NCI-H524 treated with DMSO at 0.1 percent for 48 hours (cell line): ENCODE measurements at regions not wholly inside any gene's neighbourhood (a gene's known extent, or its start where the extent isn't known, plus 50 kb on each side); places are given as distances from the start of the nearest gene placed in this dataset.

ENCODE experiments used
- DNase-seq: peaks from one replicate; lab custom pipeline; 2025; lab: John Stamatoyannopoulos, UW

- DNase-seq = no peak
These were observed 857.4 kb downstream of the USP25 start for GRCh38 chr21:16587141-16587581.

DNA sequence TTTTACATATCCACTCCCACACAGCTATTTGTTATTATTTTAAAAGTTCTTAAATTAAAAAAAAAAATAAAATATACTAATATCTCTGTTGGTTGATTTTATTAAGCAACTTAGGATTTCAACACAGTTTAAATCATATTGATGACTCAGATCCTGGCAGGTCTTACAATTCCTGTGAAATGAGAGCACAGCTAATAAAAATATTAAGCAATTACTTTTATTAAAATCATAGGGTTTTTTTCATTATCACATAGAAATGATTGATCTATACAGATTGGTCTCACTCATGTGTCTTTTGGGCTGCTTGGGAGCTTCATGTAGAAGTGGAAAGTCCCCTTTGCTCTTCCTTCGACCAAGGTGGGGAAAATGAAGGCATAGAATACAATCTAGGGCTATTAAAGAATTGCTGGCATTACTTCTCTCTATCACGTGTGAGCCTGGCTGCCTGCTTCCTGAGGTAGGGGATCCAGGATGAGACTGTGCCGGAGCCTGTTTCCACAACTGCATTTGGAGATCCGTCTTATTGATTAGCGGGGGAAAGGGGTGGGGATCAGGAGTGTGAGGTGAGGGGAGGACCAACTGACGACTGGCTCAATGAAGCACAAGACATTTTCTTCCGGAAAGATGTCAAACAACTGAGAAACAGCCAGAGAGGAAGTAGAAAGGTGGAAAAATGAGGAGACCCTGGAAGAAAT, 858.0 kb downstream of the USP25 start:
- DNase-seq = no peak

DNA sequence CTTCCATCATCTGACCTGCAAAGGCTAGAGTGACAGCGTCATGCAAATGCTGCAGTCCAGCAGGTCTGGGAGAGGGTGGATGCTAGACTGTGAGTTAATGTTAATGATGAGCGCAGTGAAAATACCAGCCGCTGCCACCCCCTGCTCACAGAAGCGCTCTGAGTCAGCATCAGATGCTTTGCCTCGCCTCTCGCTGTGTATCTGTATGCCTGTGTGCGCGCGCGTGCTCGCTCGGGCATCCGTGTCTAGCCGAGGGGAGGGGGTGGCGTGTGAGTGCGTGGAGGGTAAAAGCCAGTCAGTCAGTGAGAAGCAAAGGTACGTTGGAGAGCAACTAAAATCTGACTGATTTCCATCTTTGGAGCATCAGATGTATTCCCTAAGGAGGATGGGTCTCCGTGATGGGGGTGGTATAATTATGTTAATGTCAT, 858.7 kb downstream of the USP25 start:
- peak; percentile 44 for DNase-seq

- no peak for DNase-seq
These were observed 859.5 kb downstream of the USP25 start for GRCh38 chr21:16589006-16589898.

GRCh38 chr21:16590186-16590585, 860.4 kb downstream of the USP25 start:
- no peak for DNase-seq

- DNase-seq = no peak
These were observed 861.0 kb downstream of the USP25 start for GRCh38 chr21:16590641-16591292.

DNA sequence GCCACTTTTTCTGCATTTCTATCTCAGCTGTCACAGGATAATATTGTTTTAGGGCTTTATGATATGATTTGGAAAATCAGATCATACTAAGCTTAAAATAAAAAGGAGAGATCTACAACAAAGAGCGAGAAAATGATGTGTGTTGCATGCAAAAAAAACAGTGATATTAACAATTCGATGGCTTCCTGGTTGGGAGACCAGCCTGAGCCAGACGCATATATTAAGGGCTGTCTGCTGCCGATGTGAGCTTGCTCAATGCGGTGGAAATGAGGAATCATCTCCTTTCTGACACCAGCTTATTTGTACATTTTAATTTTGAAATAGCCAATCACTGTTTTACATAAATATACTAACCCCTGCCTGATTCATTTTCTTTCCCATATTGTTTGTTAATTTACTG, 862.6 kb downstream of the USP25 start:
- DNase-seq = no peak

GRCh38 chr21:16594191-16594590, 864.4 kb downstream of the USP25 start:
- no peak for DNase-seq

- DNase-seq = no peak
These were observed 866.6 kb downstream of the USP25 start for GRCh38 chr21:16596369-16596768.

- no peak for DNase-seq
These were observed 868.0 kb downstream of the USP25 start for GRCh38 chr21:16597753-16598152.

DNA sequence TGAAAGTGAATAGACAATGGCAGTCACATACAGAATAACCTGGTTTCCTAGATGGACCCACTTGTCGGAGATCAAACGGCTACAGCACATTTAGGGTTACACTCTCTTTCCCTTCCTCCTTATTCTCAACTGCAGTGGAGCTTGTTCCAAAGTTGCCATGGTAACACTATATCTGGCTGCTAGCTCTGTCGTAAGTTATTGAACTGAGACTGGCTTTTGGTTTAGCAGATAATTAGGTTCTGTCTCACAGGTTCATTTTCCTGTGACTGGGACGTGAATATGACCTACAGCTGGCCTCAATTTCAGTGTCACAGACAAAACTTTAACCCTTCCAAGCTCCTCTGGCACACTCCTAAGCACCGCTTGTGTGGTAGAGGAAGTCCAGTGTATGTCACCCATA, 875.8 kb downstream of the USP25 start:
- no peak for DNase-seq

GRCh38 chr21:16606271-16606670, 876.5 kb downstream of the USP25 start:
- no peak for DNase-seq

GRCh38 chr21:16608209-16608830, 878.5 kb downstream of the USP25 start:
- no peak for DNase-seq

DNA sequence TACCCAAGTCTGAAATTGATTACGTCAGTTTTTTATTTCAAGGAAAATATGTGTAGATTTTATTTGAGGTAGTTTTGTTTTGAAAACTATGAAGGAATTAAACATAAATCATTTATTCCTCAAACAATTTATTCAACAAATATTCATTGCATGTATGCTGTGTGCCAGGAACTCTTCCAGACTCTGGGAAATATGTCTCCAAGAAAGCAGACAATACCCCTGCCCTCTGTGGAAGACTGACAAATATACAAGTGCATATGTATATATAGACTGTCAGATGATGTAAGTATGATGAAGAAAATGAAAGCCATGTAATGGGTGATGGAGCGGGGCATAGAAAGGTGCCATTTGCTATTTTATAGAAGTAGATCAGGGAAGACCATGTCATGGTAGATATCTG, 889.5 kb downstream of the USP25 start:
- DNase-seq = no peak

- DNase-seq = no peak
These were observed 891.1 kb downstream of the USP25 start for GRCh38 chr21:16620786-16621320.

DNA sequence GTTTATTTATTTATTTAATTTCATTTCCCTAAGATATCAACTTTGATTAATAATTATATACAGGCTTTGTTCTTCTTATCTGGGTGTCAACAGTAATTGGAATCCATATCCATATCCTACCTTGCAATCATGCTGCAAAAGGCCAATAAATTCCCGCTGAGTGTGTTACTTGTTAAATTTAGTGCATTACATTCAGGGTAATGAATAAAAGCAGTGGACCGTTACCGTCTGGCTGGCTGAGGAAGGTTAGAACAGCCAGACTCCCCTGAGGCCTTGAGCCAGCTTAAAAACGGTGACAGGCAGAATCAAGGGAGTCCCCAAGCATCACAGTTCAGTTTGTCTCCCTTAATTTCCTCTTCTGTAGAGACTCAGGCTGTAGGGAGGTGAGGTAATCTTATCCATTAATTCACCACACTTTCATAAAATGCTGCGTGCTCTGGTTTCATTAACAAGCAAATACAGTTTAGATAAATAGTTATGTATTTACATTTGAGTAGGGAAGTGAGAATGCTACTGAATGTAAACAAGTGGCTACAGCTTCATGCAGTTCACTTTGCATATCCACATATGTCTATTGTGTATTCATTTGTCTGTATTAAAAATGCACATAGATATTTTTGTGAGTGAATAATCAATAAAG, 888.2 kb upstream of the CXADR start:
- no peak for DNase-seq

- DNase-seq = no peak
These were observed 887.4 kb upstream of the CXADR start for GRCh38 chr21:16625491-16625890.

GRCh38 chr21:16633831-16634459, 878.9 kb upstream of the CXADR start:
- DNase-seq = no peak

- no peak for DNase-seq
These were observed 878.3 kb upstream of the CXADR start for GRCh38 chr21:16634515-16634914.

GRCh38 chr21:16640297-16641027, 872.4 kb upstream of the CXADR start:
- DNase-seq = no peak
